Right atrium auricular region (tissue), 2 donors: ENCODE measurements at regions not wholly inside any gene's neighbourhood (a gene's known extent, or its start where the extent isn't known, plus 50 kb on each side); places are given as distances from the start of the nearest gene placed in this dataset.

ENCODE experiments used
- DNase-seq: peaks from one replicate; pipeline ENCODE4 v3.0.0-alpha.2; 2019; ENCODE audit warnings: low spot score
- H3K27ac ChIP-seq, 2 donors: fragments of 200-600 bp; sonication (generic); 1 replicate in 1 of 2; 2 replicates in 1 of 2; pipeline ENCODE4 v1.5.1; 2016 to 2019
- H3K27me3 ChIP-seq, 2 donors: fragments of 200-600 bp; sonication (generic); one replicate each; pipeline versions ENCODE4 v1.5.1 to v1.6.0; 2017 to 2019
- H3K36me3 ChIP-seq: fragments of 200-600 bp; sonication (generic); one replicate; pipeline ENCODE4 v1.5.1; 2016
- H3K4me1 ChIP-seq, 2 donors: fragments of 200-600 bp; sonication (generic); one replicate each; pipeline versions ENCODE4 v1.5.1 to v1.6.0; 2017 to 2019
- H3K4me3 ChIP-seq, 2 donors: fragments of 200-600 bp; sonication (generic); 1 replicate in 1 of 2; 2 replicates in 1 of 2; pipeline ENCODE4 v1.5.1; 2017 to 2019; ENCODE audit warnings: mild to moderate bottlenecking in 1 of 2, moderate library complexity in 1 of 2
- H3K9me3 ChIP-seq, 2 donors: fragments of 200-600 bp; sonication (generic); one replicate each; pipeline ENCODE4 v1.5.1; 2019
- CTCF ChIP-seq, 2 donors: fragments of 200-600 bp; sonication (generic); IDR thresholded peaks; one replicate each; pipeline ENCODE4 v1.5.1; 2019; ENCODE audit warnings: antibody characterized with exemption in 2 of 2

GRCh38 chr3:31219131-31219843 is 313.4 kb upstream of the STT3B start:
- no peak for DNase-seq
- H3K36me3 ChIP-seq: no peaks in the 10 kb centered on the region
- no peaks in the 10 kb centered on the region for H3K4me1 ChIP-seq
- H3K9me3 ChIP-seq: no peaks in the 10 kb centered on the region
- H3K4me3 ChIP-seq: no peak overlapping the region
- no peaks in the 10 kb centered on the region for H3K27me3 ChIP-seq
- H3K27ac ChIP-seq: no peak overlapping the region
- no peak for TF ChIP-seq CTCF (IDR thresholded peaks at IDR 0.05)

- Histone ChIP-seq H3K9me3 (no peaks in the 10 kb centered on the region), H3K27ac (no peak overlapping the region), H3K4me3 (no peak overlapping the region), H3K36me3 (no peaks in the 10 kb centered on the region), H3K4me1 (no peaks in the 10 kb centered on the region), H3K27me3 (no peaks in the 10 kb centered on the region)
- no peak for TF ChIP-seq CTCF (IDR thresholded peaks at IDR 0.05)
- DNase-seq: no peak
Observed at GRCh38 chr3:31220431-31220830, 312.3 kb upstream of the STT3B start.

GRCh38 chr3:31223278-31223677 is 309.4 kb upstream of the STT3B start:
- no peak for DNase-seq
- H3K36me3 ChIP-seq: no peaks in the 10 kb centered on the region
- no peaks in the 10 kb centered on the region for H3K27me3 ChIP-seq
- no peak overlapping the region for H3K27ac ChIP-seq
- H3K4me3 ChIP-seq: no peak overlapping the region
- no peaks in the 10 kb centered on the region for H3K4me1 ChIP-seq
- TF ChIP-seq CTCF (IDR thresholded peaks at IDR 0.05): no peak
- no peaks in the 10 kb centered on the region for H3K9me3 ChIP-seq

- DNase-seq: no peak
- Histone ChIP-seq H3K9me3 (no peaks in the 10 kb centered on the region), H3K36me3 (no peaks in the 10 kb centered on the region), H3K27me3 (no peaks in the 10 kb centered on the region), H3K4me1 (no peaks in the 10 kb centered on the region), H3K27ac (no peak overlapping the region), H3K4me3 (no peak overlapping the region)
- TF ChIP-seq CTCF (IDR thresholded peaks at IDR 0.05): no peak
Observed at GRCh38 chr3:31224936-31225335, 307.8 kb upstream of the STT3B start.

- no peak for DNase-seq
- Histone ChIP-seq H3K4me1 (no peaks in the 10 kb centered on the region), H3K27ac (no peak overlapping the region)
Observed at GRCh38 chr3:31225923-31226322, 306.8 kb upstream of the STT3B start.

More at GRCh38 chr3:31225923-31226322, 306.8 kb upstream of the STT3B start:
- Histone ChIP-seq H3K4me3 (no peak overlapping the region), H3K36me3 (no peaks in the 10 kb centered on the region), H3K9me3 (no peaks in the 10 kb centered on the region), H3K27me3 (no peaks in the 10 kb centered on the region)
- TF ChIP-seq CTCF (IDR thresholded peaks at IDR 0.05): no peak
